ENCODE measurements at regions not wholly inside any gene's neighbourhood (a gene's known extent, or its start where the extent isn't known, plus 50 kb on each side); places are given as distances from the start of the nearest gene placed in this dataset.

- TF ChIP-seq POLR2AphosphoS5 (IDR thresholded peaks at IDR 0.05): no peak
- TF ChIP-seq CTCF (IDR thresholded peaks at IDR 0.05): no peak
- TF ChIP-seq POLR2A (IDR thresholded peaks at IDR 0.05): no peak
- no peak for TF ChIP-seq EP300 (IDR thresholded peaks at IDR 0.05)
- no peaks in the 10 kb centered on the region for H3K27me3 ChIP-seq
- no peaks in the 10 kb centered on the region for H3K36me3 ChIP-seq
- WGBS, 2 donors: 61 to 70% methylated on average over 2 of the region's 2 CpGs
- DNase-seq (no peak), ATAC-seq (ENCODE audit: low FRiP score in 2 of 2) (peak in 1 of 2 donors; percentile 71)
- H3K27ac ChIP-seq: no peak overlapping the region
- no peaks in the 10 kb centered on the region for H3K9me3 ChIP-seq
- no peaks in the 10 kb centered on the region for H3K4me1 ChIP-seq
- no peak overlapping the region for H3K4me3 ChIP-seq
Measured at GRCh38 chr21:15430023-15430422, 299.8 kb upstream of the USP25 start.

GRCh38 chr21:15430577-15430976, 299.2 kb upstream of the USP25 start:
- Histone ChIP-seq H3K4me3 (no peak overlapping the region), H3K27ac (no peak overlapping the region), H3K27me3 (no peaks in the 10 kb centered on the region), H3K4me1 (no peaks in the 10 kb centered on the region), H3K36me3 (no peaks in the 10 kb centered on the region), H3K9me3 (no peaks in the 10 kb centered on the region)
- WGBS, 2 donors: 60 to 62% methylated on average over 3 of the region's 3 CpGs
- peak in 1 of 2 donors; percentile 53 for ATAC-seq (ENCODE audit: low FRiP score in 2 of 2)
- TF ChIP-seq POLR2A (IDR thresholded peaks at IDR 0.05) (no peak), EP300 (IDR thresholded peaks at IDR 0.05) (no peak), POLR2AphosphoS5 (IDR thresholded peaks at IDR 0.05) (no peak), CTCF (IDR thresholded peaks at IDR 0.05) (no peak)
- no peak for DNase-seq

- Histone ChIP-seq H3K4me1 (no peaks in the 10 kb centered on the region), H3K9me3 (no peaks in the 10 kb centered on the region), H3K27me3 (no peaks in the 10 kb centered on the region), H3K4me3 (no peak overlapping the region), H3K36me3 (no peaks in the 10 kb centered on the region), H3K27ac (no peak overlapping the region)
- no peak for TF ChIP-seq POLR2AphosphoS5 (IDR thresholded peaks at IDR 0.05)
- TF ChIP-seq EP300 (IDR thresholded peaks at IDR 0.05): no peak
- no peak for TF ChIP-seq POLR2A (IDR thresholded peaks at IDR 0.05)
- TF ChIP-seq CTCF (IDR thresholded peaks at IDR 0.05): no peak
- WGBS, 2 donors: 100% methylated on average over 1 of the region's 1 CpG; no CpG with 5 or more reads in 1 of the 2 donors
- ATAC-seq (ENCODE audit: low FRiP score in 2 of 2) (no peak), DNase-seq (no peak)
Measured at GRCh38 chr21:15431053-15431452, 298.7 kb upstream of the USP25 start.

- 72 to 80% methylated on average over 4 of the region's 4 CpGs for WGBS, 2 donors
- Histone ChIP-seq H3K4me1 (no peaks in the 10 kb centered on the region), H3K9me3 (no peaks in the 10 kb centered on the region), H3K4me3 (no peak overlapping the region), H3K27ac (no peak overlapping the region), H3K36me3 (no peaks in the 10 kb centered on the region), H3K27me3 (no peaks in the 10 kb centered on the region)
- ATAC-seq (ENCODE audit: low FRiP score in 2 of 2): no peak
- no peak for DNase-seq
- no peak for TF ChIP-seq POLR2A (IDR thresholded peaks at IDR 0.05)
- no peak for TF ChIP-seq EP300 (IDR thresholded peaks at IDR 0.05)
- no peak for TF ChIP-seq CTCF (IDR thresholded peaks at IDR 0.05)
- TF ChIP-seq POLR2AphosphoS5 (IDR thresholded peaks at IDR 0.05): no peak
Measured at GRCh38 chr21:15433091-15433490, 296.7 kb upstream of the USP25 start.

- ATAC-seq (ENCODE audit: low FRiP score in 2 of 2): no peak
- WGBS, 2 donors: 80 to 88% methylated on average over 2 of the region's 2 CpGs
Measured at GRCh38 chr21:15434163-15434905, 295.4 kb upstream of the USP25 start.

More at GRCh38 chr21:15434163-15434905, 295.4 kb upstream of the USP25 start:
- DNase-seq: no peak
- no peaks in the 10 kb centered on the region for H3K4me1 ChIP-seq
- H3K4me3 ChIP-seq: no peak overlapping the region
- H3K9me3 ChIP-seq: no peaks in the 10 kb centered on the region
- no peaks in the 10 kb centered on the region for H3K36me3 ChIP-seq
- no peaks in the 10 kb centered on the region for H3K27me3 ChIP-seq
- TF ChIP-seq POLR2A (IDR thresholded peaks at IDR 0.05) (no peak), POLR2AphosphoS5 (IDR thresholded peaks at IDR 0.05) (no peak), CTCF (IDR thresholded peaks at IDR 0.05) (no peak), EP300 (IDR thresholded peaks at IDR 0.05) (no peak)
- H3K27ac ChIP-seq: no peak overlapping the region
